Common myeloid progenitor, CD34-positive (primary cell): ENCODE measurements at regions not wholly inside any gene's neighbourhood (a gene's known extent, or its start where the extent isn't known, plus 50 kb on each side); places are given as distances from the start of the nearest gene placed in this dataset.

Source experiments
- CTCF ChIA-PET: fragments of 350-600 bp; sonication (Branson Sonifier 250); formaldehyde crosslinking; loops from one replicate; lab custom pipeline; 2021; ENCODE audit warnings: antibody characterized with exemption; lab: Charles Lee
- POLR2A ChIA-PET: fragments of 350-600 bp; sonication (Branson Sonifier 250); formaldehyde crosslinking; loops from one replicate; lab custom pipeline; 2021; ENCODE audit warnings: antibody characterized with exemption; lab: Charles Lee
- DNase-seq, 3 donors: peaks; one replicate each; pipeline versions ENCODE4 v3.0.0 to v3.0.0-alpha.2; 2013
- H3K27ac ChIP-seq, 2 experiments: 1 replicate in 1 of 2; 2 replicates in 1 of 2; pipeline ENCODE4 v1.7.0; 2013; ENCODE audit warnings: inconsistent platforms in 2 of 2, low read length in 2 of 2, mild to moderate bottlenecking in 2 of 2, low read depth in 1 of 2, moderate library complexity in 1 of 2; ENCODE audit not compliant: severe bottlenecking in 2 of 2, insufficient read depth in 1 of 2, poor library complexity in 1 of 2
- H3K27me3 ChIP-seq, 5 experiments: replicated peaks in 2 of 5; 1 replicate in 3 of 5; 2 replicates in 2 of 5; pipeline versions ENCODE4 v1.6.1 to v1.7.0; 2013; ENCODE audit warnings: low read length in 4 of 5, mild to moderate bottlenecking in 2 of 5, moderate library complexity in 2 of 5, inconsistent platforms in 1 of 5; ENCODE audit not compliant: insufficient read depth in 5 of 5, control insufficient read depth in 4 of 5
- H3K36me3 ChIP-seq, 4 experiments: 1 replicate in 2 of 4; 2 replicates in 2 of 4; pipeline versions ENCODE4 v1.6.1 to v1.7.0; 2013; ENCODE audit warnings: low read length in 3 of 4, control low read depth in 1 of 4, mild to moderate bottlenecking in 1 of 4; ENCODE audit not compliant: control insufficient read depth in 4 of 4, insufficient read depth in 4 of 4
- H3K4me1 ChIP-seq, 4 experiments: 1 replicate in 3 of 4; 2 replicates in 1 of 4; pipeline versions ENCODE4 v1.6.1 to v1.7.1; 2013; ENCODE audit warnings: low read length in 3 of 4, mild to moderate bottlenecking in 3 of 4, control low read depth in 1 of 4, inconsistent platforms in 1 of 4, moderate library complexity in 1 of 4; ENCODE audit not compliant: control insufficient read depth in 4 of 4, insufficient read depth in 4 of 4; ENCODE audit errors: control extremely low read depth in 1 of 4
- H3K4me3 ChIP-seq, 7 experiments: 1 replicate in 4 of 7; 2 replicates in 3 of 7; pipeline versions ENCODE4 v1.5.1 to v1.7.0; 2013; ENCODE audit warnings: mild to moderate bottlenecking in 7 of 7, low read length in 6 of 7, moderate library complexity in 6 of 7, inconsistent platforms in 2 of 7, low read depth in 2 of 7, control low read depth in 1 of 7; ENCODE audit not compliant: insufficient read depth in 4 of 7, control insufficient read depth in 1 of 7; ENCODE audit errors: extremely low read depth in 1 of 7
- H3K9me3 ChIP-seq, 5 experiments: 1 replicate in 4 of 5; 2 replicates in 1 of 5; pipeline versions ENCODE4 v1.6.1 to v1.7.1; 2013; ENCODE audit warnings: low read length in 4 of 5, mild to moderate bottlenecking in 2 of 5, inconsistent platforms in 1 of 5, low read depth in 1 of 5, moderate library complexity in 1 of 5; ENCODE audit not compliant: control insufficient read depth in 4 of 5, insufficient read depth in 2 of 5; ENCODE audit errors: control extremely low read depth in 1 of 5
- WGBS: methylation state at CpG from one replicate; pipeline ENCODE4 v1.1.5; 2013; ENCODE audit not compliant: insufficient coverage; 5-methylcytosine and 5-hydroxymethylcytosine counted together

DNA sequence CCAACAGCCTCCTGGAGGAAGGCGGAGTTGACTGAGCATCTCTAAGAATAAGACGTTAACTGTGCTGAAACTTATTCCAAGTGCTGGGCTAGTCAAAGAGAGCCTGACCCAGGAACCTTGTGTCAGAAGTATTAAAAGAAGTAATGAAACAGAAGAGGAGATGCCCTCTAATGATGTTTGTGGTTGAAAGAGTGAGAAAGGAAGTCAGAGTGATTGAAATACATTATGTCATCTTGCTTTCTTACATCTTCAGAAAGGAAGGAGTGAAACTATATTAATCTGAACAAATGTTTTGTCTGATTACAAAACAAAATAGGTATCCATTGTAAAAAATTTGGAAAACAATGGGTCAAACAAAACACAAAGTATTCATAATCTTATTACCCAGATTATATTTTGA, 460.7 kb downstream of the NTRK2 start:
- Histone ChIP-seq H3K9me3 (peaks cover 0 to 2% (median 0%) of the 10 kb centered on the region in 5 experiments), H3K4me1 (no peaks in the 10 kb centered on the region), H3K27me3 (no peaks in the 10 kb centered on the region), H3K4me3 (no peak overlapping the region), H3K27ac (no peak overlapping the region), H3K36me3 (no peaks in the 10 kb centered on the region)
- ChIA-PET POLR2A (no interaction called here), CTCF (no interaction called here)
- 92% methylated on average over 2 of the region's 2 CpGs for WGBS
- DNase-seq, result no peak

DNA sequence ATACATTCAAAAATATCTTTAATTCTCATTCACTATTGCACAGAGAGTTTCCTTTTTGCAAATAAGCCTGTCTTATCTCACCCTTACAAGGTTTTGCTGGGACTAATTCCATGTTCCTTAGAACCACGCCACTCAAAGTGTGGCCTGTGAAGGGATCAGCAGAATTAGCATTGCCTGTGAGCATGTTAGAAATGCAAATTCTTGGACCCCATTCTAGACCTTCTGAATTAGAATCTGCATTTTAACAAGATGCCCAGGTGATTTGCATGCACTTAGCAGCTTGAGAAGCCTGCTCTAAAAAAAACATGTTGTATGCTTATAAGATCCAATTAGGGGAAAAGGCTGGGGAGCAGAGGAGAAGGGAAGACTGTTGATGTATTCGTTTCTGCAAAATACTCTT, 460.0 kb downstream of the NTRK2 start:
- ChIA-PET CTCF (no interaction called here), POLR2A (no interaction called here)
- H3K9me3 ChIP-seq, result no peaks in the 10 kb centered on the region
- 88% methylated on average over 1 of the region's 2 CpGs for WGBS
- DNase-seq, result no peak
- no peak overlapping the region for H3K4me3 ChIP-seq
- no peak overlapping the region for H3K27ac ChIP-seq
- no peaks in the 10 kb centered on the region for H3K27me3 ChIP-seq
- no peaks in the 10 kb centered on the region for H3K36me3 ChIP-seq
- H3K4me1 ChIP-seq, result no peaks in the 10 kb centered on the region

DNA sequence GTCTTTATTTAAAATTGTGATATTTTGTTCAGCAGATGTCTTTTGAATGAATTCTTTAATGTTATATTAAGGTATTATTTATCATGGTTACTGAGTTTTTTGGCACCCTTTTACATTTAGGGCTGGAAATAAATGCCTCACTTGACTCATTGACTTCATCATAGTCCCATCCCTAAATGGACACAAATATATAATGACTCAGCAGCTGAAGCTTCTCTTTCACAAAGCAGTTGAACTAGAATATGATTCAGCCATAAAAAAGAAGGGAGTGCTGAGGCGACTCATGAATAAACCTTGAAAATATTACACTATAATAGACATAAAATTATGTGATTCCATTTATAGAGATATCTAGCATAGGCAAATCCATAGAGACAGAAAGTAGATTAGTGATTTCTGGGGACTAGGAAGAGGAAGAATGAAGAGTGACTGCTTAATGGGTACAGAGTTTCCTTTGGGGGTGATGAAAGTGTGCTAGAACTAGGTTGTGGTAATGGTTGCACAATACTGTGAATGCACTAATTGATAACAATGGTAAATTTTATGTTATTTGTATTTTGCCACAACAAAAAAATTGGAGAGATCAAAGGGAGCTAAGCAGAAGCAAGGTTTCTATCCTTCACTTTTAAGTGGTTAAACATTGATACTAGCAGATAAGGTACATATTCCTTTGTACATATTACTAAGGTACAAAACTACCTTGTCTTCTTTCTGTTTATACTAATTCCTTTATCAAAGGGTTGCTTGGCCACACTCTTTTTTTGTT, 449.6 kb downstream of the NTRK2 start:
- no peak overlapping the region for H3K27ac ChIP-seq
- no peak overlapping the region for H3K4me3 ChIP-seq
- WGBS, result no CpG with 5 or more reads among the region's 1 CpG
- DNase-seq, result no peak
- H3K36me3 ChIP-seq, result no peaks in the 10 kb centered on the region
- ChIA-PET POLR2A (no interaction called here), CTCF (interaction anchor here (1.0 kb wide), 1 partner anchor 38 kb away, joined by 3 read pairs; no protein-coding TSS in a partner anchor)
- no peaks in the 10 kb centered on the region for H3K4me1 ChIP-seq
- H3K9me3 ChIP-seq, result peaks cover 0 to 3% (median 0%) of the 10 kb centered on the region in 5 experiments
- H3K27me3 ChIP-seq, result peaks cover 0 to 2% (median 0%) of the 10 kb centered on the region in 5 experiments

DNA sequence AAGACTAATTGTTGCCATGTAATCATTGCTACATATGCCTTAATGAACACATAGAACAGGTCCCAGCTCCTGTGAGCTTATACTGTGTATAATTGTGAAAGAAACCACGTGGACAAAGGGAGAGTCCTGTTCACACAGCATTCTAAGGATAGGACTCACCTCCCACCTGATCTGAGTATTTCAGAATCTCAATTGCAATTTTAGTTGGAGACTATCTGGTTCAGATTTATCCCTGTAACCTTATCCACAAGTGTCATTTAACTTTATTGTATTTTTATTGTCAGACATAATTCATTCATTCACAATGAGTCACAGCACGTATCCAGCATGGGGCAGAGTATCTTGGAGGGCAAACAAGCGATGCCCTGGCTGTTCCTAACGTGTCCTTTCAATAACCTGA, 448.3 kb downstream of the NTRK2 start:
- Histone ChIP-seq H3K4me1 (no peaks in the 10 kb centered on the region), H3K27ac (no peak overlapping the region), H3K36me3 (no peaks in the 10 kb centered on the region), H3K27me3 (peaks cover 0 to 2% (median 0%) of the 10 kb centered on the region in 5 experiments), H3K9me3 (peaks cover 0 to under 1% (median 0%) of the 10 kb centered on the region in 5 experiments), H3K4me3 (no peak overlapping the region)
- ChIA-PET CTCF (no interaction called here), POLR2A (no interaction called here)
- WGBS, result 73% methylated on average over 2 of the region's 4 CpGs
- DNase-seq, result no peak

DNA sequence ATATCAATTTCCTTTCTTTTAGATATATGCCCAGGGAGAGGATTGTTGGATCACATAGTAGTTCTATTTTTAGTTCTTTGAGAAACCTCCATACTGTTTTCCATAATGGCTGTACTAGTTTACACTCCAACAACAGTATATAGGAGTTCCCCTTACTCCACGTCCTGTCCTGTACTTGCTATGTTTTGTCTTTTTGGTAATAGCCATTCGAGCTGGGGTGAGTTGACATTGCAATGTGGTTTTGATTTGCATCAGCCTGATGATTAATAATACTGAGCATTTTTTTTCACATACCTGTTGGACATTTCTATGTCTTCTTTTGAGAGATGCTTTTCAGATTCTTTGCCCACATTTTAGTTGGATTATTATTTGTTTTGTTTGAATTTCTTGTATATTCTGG, 445.9 kb downstream of the NTRK2 start:
- POLR2A ChIA-PET, result no interaction called here
- H3K4me1 ChIP-seq, result no peaks in the 10 kb centered on the region
- no peaks in the 10 kb centered on the region for H3K9me3 ChIP-seq
- H3K4me3 ChIP-seq, result no peak overlapping the region
- DNase-seq, result no peak
- no peaks in the 10 kb centered on the region for H3K36me3 ChIP-seq
- H3K27ac ChIP-seq, result no peak overlapping the region
- peaks cover 0 to 2% (median 0%) of the 10 kb centered on the region in 5 experiments for H3K27me3 ChIP-seq
- WGBS, result no CpG with 5 or more reads among the region's 2 CpGs
- CTCF ChIA-PET, result no interaction called here

DNA sequence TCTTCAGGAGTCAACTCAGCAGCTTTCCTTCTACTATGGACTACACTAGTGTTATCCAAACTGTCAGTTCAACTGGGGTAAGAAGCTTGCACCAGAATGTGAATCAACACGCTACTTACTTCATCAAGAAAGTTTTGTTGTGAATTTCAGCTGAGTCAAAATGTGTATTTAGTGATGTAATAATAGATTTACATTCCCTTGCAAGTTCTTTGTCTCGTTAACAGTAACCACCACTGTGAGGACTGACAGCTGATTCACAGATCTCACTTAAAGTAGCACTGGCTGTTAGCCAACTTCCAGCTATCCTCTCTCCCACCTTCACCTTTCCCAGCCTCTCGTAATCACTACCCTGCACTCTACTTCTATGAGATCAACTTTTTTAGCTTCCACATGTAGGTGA, 445.3 kb downstream of the NTRK2 start:
- ChIA-PET CTCF (no interaction called here), POLR2A (no interaction called here)
- H3K4me3 ChIP-seq, result no peak overlapping the region
- no peaks in the 10 kb centered on the region for H3K36me3 ChIP-seq
- peaks cover 0 to 2% (median 0%) of the 10 kb centered on the region in 5 experiments for H3K27me3 ChIP-seq
- DNase-seq, result no peak
- no peaks in the 10 kb centered on the region for H3K4me1 ChIP-seq
- no peak overlapping the region for H3K27ac ChIP-seq
- no peaks in the 10 kb centered on the region for H3K9me3 ChIP-seq
- WGBS, result 94% methylated on average over 2 of the region's 3 CpGs

DNA sequence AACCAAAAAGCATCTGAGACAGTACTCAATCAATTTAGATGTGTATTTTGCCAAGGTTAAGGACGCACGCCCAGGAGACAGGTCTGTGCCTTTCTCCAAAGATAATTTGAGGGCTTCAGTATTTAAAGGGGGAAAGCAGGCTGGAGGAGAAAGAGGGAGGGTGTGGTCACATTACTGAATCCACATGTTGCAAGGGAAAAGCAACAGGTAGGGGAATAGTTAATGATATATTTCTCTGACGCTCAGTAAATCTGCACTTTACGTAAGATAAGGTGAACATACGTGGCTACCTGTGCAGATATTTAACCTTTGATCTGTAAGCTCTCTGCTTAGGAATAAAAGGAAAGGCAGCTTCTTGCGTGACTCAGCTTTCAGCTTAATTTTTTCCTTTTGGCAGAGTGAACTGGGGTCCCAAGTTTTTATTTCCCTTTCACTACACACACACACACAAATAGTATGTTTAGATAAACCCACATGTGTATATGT, 443.4 kb downstream of the NTRK2 start:
- ChIA-PET CTCF (no interaction called here), POLR2A (no interaction called here)
- DNase-seq, result no peak
- H3K9me3 ChIP-seq, result no peaks in the 10 kb centered on the region
- 98% methylated on average over 5 of the region's 6 CpGs for WGBS
- H3K4me1 ChIP-seq, result no peaks in the 10 kb centered on the region
- H3K4me3 ChIP-seq, result no peak overlapping the region
- no peak overlapping the region for H3K27ac ChIP-seq
- H3K27me3 ChIP-seq, result peaks cover 0 to 2% (median 0%) of the 10 kb centered on the region in 5 experiments
- no peaks in the 10 kb centered on the region for H3K36me3 ChIP-seq
